Endodermal cell (in vitro differentiated cells): ENCODE measurements at regions not wholly inside any gene's neighbourhood (a gene's known extent, or its start where the extent isn't known, plus 50 kb on each side); places are given as distances from the start of the nearest gene placed in this dataset.

Experiments
- DNase-seq: peaks from one replicate; pipeline ENCODE4 v3.0.0-alpha.2; 2017
- H3K27ac ChIP-seq: 2 replicates; pipeline ENCODE4 v1.5.1; 2013; ENCODE audit warnings: mild to moderate bottlenecking, low read depth, low read length, moderate library complexity
- H3K27me3 ChIP-seq: 2 replicates; pipeline ENCODE4 v1.6.1; 2013; ENCODE audit warnings: mild to moderate bottlenecking, low read length, moderate library complexity; ENCODE audit not compliant: insufficient read depth, control insufficient read depth, poor library complexity, severe bottlenecking
- H3K36me3 ChIP-seq: 2 replicates; pipeline ENCODE4 v1.7.0; 2013; ENCODE audit warnings: mild to moderate bottlenecking, low read length, moderate library complexity; ENCODE audit not compliant: control insufficient read depth, insufficient read depth
- H3K4me1 ChIP-seq: one replicate; pipeline ENCODE4 v1.7.0; 2013; ENCODE audit warnings: low read length; ENCODE audit not compliant: control insufficient read depth, insufficient read depth
- H3K4me3 ChIP-seq: 2 replicates; pipeline ENCODE4 v1.5.1; 2013; ENCODE audit warnings: mild to moderate bottlenecking, low read length, moderate library complexity
- H3K9ac ChIP-seq: 2 replicates; pipeline ENCODE4 v1.6.1; 2013; ENCODE audit warnings: mild to moderate bottlenecking, low read length, moderate library complexity; ENCODE audit not compliant: poor library complexity, severe bottlenecking; ENCODE audit errors: extremely low read depth
- H3K9me3 ChIP-seq: 2 replicates; pipeline ENCODE4 v1.6.1; 2013; ENCODE audit warnings: mild to moderate bottlenecking, low read length, moderate library complexity; ENCODE audit not compliant: control insufficient read depth
- H3K27ac Mint-ChIP-seq: 2 replicates; pipeline ENCODE4 v1.8.0; 2020; ENCODE audit warnings: mixed read lengths
- H3K27me3 Mint-ChIP-seq: 2 replicates; pipeline ENCODE4 v1.8.0; 2021; ENCODE audit warnings: mild to moderate bottlenecking, mixed read lengths; ENCODE audit not compliant: insufficient read depth
- H3K36me3 Mint-ChIP-seq: 2 replicates; pipeline ENCODE4 v1.8.0; 2020; ENCODE audit warnings: low read depth, mixed read lengths
- H3K4me1 Mint-ChIP-seq: 2 replicates; pipeline ENCODE4 v1.8.0; 2020; ENCODE audit warnings: mixed read lengths
- H3K4me3 Mint-ChIP-seq: 2 replicates; pipeline ENCODE4 v1.8.0; 2020; ENCODE audit warnings: mild to moderate bottlenecking, moderate library complexity, mixed read lengths
- H3K9me3 Mint-ChIP-seq: 2 replicates; pipeline ENCODE4 v1.8.0; 2020; ENCODE audit warnings: mild to moderate bottlenecking, mixed read lengths
- WGBS, 2 experiments: methylation state at CpG; one replicate each; pipeline versions ENCODE4 v1.1.5 to v1.1.7; 2013; ENCODE audit warnings: missing lambda C conversion rate in 2 of 2, mixed read lengths in 1 of 2; ENCODE audit not compliant: insufficient coverage in 1 of 2, insufficient read length in 1 of 2; 5-methylcytosine and 5-hydroxymethylcytosine counted together
- TF ChIP-seq, protein P1 (sequence below): fragments of 200-600 bp; sonication (generic); conservative IDR thresholded peaks from 2 replicates; pipeline ENCODE4 v1.5.0; 2021; ENCODE audit warnings: antibody characterized with exemption, mild to moderate bottlenecking

DNA sequence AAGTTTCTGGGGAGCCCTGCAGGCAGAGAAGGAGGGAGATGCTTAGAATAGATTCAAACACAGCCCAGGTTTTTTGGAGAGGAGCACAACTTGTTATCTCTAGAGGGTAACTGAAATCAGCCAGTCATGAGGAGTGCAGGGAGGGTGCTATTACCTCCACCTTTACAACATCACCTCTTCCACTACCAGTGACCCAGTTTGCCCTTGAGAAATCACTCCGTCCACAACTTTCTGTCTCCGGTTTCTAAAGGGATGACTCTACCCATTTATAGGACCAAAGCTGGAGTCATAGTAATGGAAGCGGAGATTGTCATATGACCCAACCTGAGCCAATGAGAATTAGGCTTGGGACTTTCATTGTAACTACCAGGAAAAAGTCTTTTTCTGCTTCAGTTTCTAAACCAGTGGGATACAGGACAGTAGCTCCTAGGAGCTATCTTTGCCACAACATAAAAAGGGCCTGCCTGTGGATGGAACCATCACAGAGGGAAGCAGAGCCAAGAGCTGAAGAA is 131.2 kb upstream of the SERPIND1 start:
- Mint-ChIP-seq H3K4me1 (peaks cover 19% of the 10 kb centered on the region), H3K36me3 (no peaks in the 10 kb centered on the region), H3K27ac (no peak overlapping the region), H3K27me3 (peaks cover 2% of the 10 kb centered on the region), H3K4me3 (no peak overlapping the region), H3K9me3 (no peaks in the 10 kb centered on the region)
- DNase-seq, result peak; percentile 28
- H3K4me1 ChIP-seq, result peaks cover 16% of the 10 kb centered on the region
- TF ChIP-seq, protein P1, sequence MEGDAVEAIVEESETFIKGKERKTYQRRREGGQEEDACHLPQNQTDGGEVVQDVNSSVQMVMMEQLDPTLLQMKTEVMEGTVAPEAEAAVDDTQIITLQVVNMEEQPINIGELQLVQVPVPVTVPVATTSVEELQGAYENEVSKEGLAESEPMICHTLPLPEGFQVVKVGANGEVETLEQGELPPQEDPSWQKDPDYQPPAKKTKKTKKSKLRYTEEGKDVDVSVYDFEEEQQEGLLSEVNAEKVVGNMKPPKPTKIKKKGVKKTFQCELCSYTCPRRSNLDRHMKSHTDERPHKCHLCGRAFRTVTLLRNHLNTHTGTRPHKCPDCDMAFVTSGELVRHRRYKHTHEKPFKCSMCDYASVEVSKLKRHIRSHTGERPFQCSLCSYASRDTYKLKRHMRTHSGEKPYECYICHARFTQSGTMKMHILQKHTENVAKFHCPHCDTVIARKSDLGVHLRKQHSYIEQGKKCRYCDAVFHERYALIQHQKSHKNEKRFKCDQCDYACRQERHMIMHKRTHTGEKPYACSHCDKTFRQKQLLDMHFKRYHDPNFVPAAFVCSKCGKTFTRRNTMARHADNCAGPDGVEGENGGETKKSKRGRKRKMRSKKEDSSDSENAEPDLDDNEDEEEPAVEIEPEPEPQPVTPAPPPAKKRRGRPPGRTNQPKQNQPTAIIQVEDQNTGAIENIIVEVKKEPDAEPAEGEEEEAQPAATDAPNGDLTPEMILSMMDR, result no peak
- H3K9ac ChIP-seq, result no peak overlapping the region
- 94 to 97% methylated on average over 3 of the region's 3 CpGs for WGBS, 2 experiments
- peaks cover 4% of the 10 kb centered on the region for H3K9me3 ChIP-seq
- no peak overlapping the region for H3K4me3 ChIP-seq
- H3K27me3 ChIP-seq, result no peaks in the 10 kb centered on the region
- H3K36me3 ChIP-seq, result no peaks in the 10 kb centered on the region
- H3K27ac ChIP-seq, result no peak overlapping the region

DNA sequence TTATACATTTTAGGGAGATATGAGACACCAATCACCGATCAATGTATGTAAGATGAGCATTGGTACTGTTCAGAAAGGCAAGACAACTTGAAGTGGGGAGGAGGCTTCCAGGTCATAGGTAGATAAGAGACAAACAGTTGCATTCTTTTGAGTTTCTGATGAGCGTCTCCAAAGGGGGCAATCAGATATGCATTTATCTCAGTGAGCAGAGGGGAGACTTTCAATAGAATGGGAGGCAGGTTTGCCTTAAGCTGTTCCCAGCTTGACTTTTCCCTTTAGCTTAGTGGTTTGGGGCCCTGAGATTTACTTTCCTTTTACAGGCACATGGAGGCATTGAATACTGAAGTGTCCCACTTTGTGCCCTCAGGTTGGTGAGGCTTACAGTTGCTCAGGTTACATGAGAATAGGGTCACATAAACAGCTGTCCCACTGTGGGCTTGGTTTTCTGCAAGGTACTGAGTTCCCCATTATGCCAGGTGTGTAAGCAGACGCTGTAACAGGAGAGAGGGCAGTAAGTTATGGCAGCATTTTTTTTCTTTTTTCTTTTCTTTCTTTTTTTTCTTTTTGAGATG is 129.8 kb upstream of the SERPIND1 start:
- H3K36me3 Mint-ChIP-seq, result no peaks in the 10 kb centered on the region
- no peak overlapping the region for H3K27ac Mint-ChIP-seq
- H3K27ac ChIP-seq, result no peak overlapping the region
- peaks cover 11% of the 10 kb centered on the region for H3K4me1 Mint-ChIP-seq
- H3K4me1 ChIP-seq, result peaks cover 8% of the 10 kb centered on the region
- DNase-seq, result peak; percentile 39
- H3K9me3 ChIP-seq, result peaks cover 4% of the 10 kb centered on the region
- no peaks in the 10 kb centered on the region for H3K9me3 Mint-ChIP-seq
- H3K27me3 ChIP-seq, result no peaks in the 10 kb centered on the region
- no peak overlapping the region for H3K9ac ChIP-seq
- WGBS, 2 experiments, result 68 to 89% methylated on average over 2 to 3 of the region's 3 CpGs
- H3K4me3 ChIP-seq, result peak overlapping the region; percentile 18
- TF ChIP-seq, protein P1, result no peak
- no peaks in the 10 kb centered on the region for H3K36me3 ChIP-seq
- peaks cover 2% of the 10 kb centered on the region for H3K27me3 Mint-ChIP-seq
- no peak overlapping the region for H3K4me3 Mint-ChIP-seq

DNA sequence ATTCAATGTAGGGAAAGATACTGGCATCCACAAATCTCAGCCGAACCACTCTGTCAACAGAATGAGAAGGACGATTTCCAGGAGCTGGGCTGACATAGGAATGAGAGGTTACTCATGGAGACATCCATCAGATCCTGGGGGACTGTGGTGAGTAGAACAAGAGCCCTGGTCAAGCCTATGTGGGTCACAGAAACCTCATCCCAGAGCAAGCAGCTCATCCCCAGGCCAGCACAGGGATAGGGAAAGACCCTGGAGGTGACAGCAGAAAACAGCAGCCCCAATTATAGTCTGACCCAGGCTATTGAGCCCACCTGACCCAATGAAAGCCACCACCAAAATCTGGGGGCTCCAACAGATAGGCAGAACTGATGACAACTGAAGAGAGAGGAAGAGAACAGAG is 128.0 kb upstream of the SERPIND1 start:
- Histone ChIP-seq H3K27me3 (no peaks in the 10 kb centered on the region), H3K9me3 (no peaks in the 10 kb centered on the region), H3K36me3 (no peaks in the 10 kb centered on the region), H3K4me3 (no peak overlapping the region), H3K9ac (no peak overlapping the region), H3K27ac (no peak overlapping the region), H3K4me1 (peaks cover 8% of the 10 kb centered on the region)
- peak; percentile 26 for DNase-seq
- Mint-ChIP-seq H3K4me1 (peaks cover 10% of the 10 kb centered on the region), H3K27ac (no peak overlapping the region), H3K9me3 (no peaks in the 10 kb centered on the region), H3K36me3 (no peaks in the 10 kb centered on the region), H3K27me3 (peaks cover 2% of the 10 kb centered on the region), H3K4me3 (no peak overlapping the region)
- WGBS, 2 experiments, result 81 to 100% methylated on average over 1 to 2 of the region's 2 CpGs
- TF ChIP-seq, protein P1, result no peak
